ENCODE measurements at regions not wholly inside any gene's neighbourhood (a gene's known extent, or its start where the extent isn't known, plus 50 kb on each side); places are given as distances from the start of the nearest gene placed in this dataset.

DNA sequence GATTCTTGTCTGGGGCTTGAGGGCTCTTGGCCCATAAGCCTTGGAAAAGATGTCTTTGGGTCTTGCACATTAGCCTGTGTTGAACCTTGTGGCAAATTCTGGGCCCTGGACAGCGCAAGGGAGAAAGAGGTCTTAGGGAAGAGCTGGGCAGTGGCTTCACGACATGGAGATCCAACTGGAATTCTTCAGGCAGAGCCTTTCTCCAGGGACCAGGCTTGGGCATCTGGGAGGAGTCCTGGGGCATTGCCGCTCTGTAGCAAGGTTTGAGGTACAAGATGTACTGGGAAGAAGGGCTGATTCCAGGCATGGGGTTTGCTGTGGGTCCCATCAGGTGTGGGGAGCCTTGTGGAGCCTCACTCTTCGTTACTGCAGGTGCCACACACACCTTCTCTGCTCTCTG, 104.0 kb upstream of the ACTRT1 start:
- DNase-seq (ENCODE audit: extremely low read depth, low read depth): no peak
- TF ChIP-seq, protein P1, sequence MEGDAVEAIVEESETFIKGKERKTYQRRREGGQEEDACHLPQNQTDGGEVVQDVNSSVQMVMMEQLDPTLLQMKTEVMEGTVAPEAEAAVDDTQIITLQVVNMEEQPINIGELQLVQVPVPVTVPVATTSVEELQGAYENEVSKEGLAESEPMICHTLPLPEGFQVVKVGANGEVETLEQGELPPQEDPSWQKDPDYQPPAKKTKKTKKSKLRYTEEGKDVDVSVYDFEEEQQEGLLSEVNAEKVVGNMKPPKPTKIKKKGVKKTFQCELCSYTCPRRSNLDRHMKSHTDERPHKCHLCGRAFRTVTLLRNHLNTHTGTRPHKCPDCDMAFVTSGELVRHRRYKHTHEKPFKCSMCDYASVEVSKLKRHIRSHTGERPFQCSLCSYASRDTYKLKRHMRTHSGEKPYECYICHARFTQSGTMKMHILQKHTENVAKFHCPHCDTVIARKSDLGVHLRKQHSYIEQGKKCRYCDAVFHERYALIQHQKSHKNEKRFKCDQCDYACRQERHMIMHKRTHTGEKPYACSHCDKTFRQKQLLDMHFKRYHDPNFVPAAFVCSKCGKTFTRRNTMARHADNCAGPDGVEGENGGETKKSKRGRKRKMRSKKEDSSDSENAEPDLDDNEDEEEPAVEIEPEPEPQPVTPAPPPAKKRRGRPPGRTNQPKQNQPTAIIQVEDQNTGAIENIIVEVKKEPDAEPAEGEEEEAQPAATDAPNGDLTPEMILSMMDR (IDR thresholded peaks at IDR 0.05; ENCODE audit: low read depth, low read length): no peak

DNA sequence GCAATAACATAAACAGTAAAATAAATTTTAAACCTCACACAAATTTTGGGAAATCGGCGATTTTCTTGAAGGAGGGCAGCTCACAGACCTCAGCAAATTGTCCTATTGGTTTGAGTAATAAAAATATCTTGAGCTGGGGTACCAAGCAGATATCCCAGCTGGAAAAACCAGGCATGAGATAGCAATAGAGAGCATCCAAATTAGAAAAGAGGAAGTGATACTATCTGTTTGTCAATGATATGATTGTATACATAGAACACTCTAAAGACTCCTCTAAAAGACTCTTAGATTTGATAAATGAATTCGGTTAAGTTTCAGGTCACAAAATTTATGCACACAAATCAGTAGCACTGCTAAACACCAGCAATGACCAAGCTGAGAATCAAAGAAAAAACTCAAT, 90.5 kb upstream of the ACTRT1 start:
- TF ChIP-seq, protein P1 (IDR thresholded peaks at IDR 0.05; ENCODE audit: low read depth, low read length): no peak
- DNase-seq (ENCODE audit: extremely low read depth, low read depth): no peak

DNA sequence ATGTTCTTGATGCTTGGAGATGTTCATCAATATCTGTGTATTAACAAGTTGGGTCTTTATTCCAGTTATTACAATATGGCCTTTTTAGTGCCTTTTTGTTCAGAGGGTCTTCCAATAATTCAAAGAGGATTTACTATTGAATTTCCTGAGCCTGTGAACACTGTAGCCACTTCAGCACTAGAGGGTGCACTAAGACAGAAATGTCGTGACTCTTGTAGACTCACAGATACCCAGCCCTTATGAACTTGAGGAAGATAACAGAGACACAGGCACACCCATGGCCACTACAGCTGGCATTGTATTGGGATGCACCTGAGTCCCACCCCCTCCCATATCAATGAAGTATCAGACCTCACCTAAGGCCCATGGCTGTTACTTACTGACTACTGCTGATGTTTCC, 54.4 kb upstream of the ACTRT1 start:
- TF ChIP-seq, protein P1 (IDR thresholded peaks at IDR 0.05; ENCODE audit: low read depth, low read length): no peak
- no peak for DNase-seq (ENCODE audit: extremely low read depth, low read depth)

DNA sequence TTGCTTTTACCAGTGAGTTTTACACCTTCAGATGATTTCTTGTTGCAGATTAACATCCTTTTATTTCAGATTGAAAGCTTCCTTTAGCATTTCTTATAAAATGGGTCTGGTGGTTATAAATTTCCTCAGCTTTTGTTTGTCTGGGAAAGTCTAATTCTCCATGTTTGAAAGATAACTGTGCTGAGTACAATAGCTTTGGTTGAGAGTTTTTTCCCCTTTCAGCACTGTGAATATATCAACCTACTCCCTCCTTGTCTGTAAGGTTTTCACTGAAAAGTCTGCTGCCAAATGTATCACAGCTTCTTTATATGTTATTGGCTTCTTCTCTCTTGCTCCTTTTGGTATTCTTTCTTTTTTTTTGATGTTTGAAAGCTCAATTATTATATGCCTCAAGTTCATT, 53.5 kb upstream of the ACTRT1 start:
- TF ChIP-seq, protein P1 (IDR thresholded peaks at IDR 0.05; ENCODE audit: low read depth, low read length): no peak
- DNase-seq (ENCODE audit: extremely low read depth, low read depth): no peak
